A172 (cell line): ENCODE measurements at regions not wholly inside any gene's neighbourhood (a gene's known extent, or its start where the extent isn't known, plus 50 kb on each side); places are given as distances from the start of the nearest gene placed in this dataset.
A peak's percentile ranks its signal among the peaks of the same experiment; 100 is the strongest.
"Not testable (repeated sequence)": the region's sequence is repeated elsewhere in the genome, so short reads cannot be mapped to it uniquely, and the experiment has no call there.

Experiments used
- DNase-seq: peaks from one replicate; pipeline ENCODE4 v3.0.0-alpha.2; 2015; ENCODE audit warnings: low spot score

DNA sequence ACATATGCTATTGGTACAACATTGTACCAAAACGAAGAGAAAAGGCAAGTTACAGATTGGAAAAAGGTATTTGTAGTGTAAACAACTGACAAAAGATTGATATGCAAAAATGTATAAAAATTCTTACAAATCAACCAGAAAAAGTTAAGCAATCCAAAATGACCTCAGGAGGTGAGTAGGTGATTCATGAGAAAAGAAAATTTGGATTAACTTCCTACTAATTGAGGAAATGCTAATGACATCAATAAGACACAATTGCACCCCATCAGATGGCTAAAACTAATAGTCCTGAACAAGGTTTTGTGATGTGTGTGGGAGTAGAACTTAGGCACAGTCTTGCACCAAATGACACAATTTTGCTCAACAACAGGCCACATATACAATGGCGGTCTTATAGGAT, 129.3 kb downstream of the COPS8 start:
- no peak for DNase-seq

DNA sequence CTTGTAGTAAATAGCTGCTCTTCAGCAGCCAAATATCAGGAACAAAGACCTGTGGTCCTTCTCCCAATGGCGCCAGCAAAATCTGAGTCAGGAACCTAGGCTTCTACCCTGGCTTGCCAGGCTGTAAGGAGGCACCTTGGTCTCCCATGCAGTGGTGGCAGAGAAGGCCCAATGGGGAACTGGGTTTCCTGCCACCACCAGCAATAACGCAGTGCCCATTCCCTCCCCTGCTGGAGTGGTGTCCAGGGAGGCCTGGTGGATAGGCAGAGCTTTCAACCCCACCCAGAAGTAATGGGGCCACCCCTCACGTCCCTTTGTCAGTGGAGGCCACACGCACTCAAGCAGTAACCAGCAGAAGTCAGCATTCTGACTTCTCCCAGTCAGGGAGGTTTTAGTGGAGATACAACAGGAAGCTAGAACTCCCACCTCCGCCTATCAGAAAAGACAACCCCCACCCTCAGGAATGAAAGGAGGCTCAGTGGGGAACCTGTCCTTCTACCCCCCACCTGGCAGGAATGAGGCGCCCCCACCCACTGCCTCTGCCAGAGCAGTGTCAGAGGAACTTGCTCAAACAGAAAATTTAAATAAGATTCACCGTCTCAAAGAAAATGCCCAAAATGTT, 132.4 kb downstream of the COPS8 start:
- peak; percentile 57 for DNase-seq

DNA sequence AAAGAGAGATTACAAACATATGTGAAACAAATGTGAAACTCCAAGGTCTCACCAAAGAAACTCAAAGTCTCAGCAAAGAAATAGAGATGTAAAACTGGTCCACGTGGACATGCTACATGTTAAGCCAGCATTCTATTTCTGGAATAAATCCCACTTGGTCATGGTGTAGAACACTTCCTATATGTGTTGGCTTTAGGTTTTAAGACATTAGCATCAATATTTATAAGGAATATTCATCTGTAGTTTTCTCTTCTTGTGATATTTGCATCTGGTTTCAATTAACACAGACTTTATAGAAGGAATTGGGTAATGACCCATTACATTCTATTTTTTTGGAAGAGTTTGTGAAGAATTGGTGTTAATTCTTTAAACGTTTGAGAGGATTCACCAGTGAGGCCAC, 133.1 kb downstream of the COPS8 start:
- no peak for DNase-seq

DNA sequence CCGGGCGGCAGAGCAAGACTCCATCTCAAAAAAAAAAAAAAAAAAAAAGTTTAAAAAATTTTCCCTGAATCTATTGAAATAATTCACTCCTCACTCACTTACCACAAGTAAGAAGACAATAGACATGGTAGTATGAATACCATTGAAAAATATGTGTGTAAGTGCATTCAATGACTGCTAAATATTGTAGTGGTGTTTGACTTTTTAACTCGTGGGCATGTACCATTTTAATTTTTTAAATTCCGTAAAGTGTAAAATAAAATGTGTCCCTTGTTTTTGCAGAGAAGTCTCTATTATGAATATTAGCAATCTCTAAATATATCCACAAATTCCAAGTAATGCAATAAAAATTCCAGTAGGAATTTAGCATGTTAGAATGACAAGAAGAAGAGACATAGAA, 134.1 kb downstream of the COPS8 start:
- no peak for DNase-seq

DNA sequence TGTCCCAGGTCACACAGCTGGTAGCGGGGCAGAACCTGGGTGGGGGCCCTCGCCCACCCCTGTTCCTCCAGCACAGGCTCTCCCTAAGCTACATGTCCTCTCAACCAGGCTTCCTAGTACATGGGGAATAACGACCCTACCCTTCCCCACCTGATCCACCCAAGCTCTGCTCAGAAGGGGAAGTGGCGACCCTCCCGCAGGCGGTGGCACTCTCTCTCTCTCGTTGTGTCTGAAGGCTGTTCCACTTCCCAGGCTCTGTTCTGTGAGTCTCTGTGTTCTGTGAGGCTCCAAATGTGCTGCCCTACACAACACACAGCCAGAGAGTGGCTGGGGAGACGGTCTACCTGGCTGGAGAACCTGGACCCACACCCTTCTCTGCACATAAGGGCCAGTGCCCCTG, 135.8 kb downstream of the COPS8 start:
- DNase-seq, result no peak

DNA sequence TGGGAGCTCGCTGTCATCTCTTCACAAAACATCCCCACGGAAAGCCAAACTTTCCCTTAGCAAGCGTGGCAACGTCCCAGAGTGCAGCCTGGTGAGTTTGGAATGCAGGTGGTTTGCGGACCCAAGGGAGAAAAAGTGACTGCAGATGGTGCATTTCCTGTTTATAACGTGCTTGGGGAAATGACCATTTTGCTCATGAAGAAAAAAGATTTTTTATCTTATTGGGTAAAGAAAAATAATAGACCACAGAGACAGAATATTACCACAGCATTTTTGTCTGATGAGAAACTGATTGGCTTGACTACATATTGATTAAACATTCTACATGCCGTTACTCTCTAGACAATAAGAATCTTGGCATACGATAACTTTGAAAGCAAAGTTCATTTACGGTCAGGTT, 136.5 kb downstream of the COPS8 start:
- DNase-seq, result peak; percentile 85

DNA sequence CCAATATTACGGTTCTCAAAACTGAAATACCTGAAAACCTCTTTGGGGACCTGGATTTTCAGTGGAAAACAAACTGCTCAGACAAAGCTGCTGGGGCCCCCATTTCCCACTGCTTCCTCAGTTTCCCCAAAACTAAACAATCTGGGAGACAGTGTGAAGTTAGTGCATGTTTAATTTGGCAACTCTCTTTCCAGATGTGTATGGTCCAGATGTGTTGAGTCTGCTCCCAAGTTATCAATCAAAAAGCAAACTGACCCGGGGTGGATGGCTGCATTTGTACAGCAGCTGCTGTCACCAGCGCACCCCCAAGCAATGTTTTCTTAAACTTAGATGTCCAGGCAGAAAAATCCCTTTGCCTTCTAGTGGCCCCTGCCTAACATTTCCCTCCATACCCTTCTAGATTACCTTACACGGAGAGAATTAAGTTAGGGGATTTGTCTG, 136.9 kb downstream of the COPS8 start:
- DNase-seq, result no peak

DNA sequence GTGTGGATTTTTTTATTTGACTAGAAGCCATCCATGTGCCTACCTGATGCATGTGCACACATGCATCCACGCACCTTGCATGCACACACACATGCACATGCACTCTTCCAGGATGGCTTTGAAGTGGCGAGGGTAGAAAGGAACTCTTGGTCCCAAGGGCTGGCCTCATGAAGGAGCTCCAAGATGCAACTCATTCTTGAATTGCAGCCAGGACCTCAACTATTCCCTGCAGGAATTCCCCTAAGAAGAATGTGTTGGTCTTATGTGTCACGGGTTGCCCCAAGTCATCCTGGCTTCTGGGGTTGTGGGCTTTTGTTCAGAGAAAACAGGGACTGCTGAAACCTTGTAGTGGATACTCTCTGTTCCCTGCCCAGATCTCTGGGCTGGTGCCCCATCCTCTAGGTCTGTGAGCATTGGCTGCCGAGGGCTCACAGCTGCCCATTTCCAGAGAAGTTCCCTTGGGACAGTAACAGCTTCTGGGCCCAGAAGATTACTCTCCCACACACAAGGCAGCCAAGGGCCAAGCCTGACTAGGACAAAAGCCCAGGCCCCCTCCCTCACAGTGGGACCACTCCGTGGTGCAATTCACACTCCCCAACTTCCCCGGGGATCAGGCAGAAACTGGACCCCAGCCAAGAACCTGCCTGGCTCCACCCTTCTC, 137.6 kb downstream of the COPS8 start:
- DNase-seq, result peak; percentile 98

DNA sequence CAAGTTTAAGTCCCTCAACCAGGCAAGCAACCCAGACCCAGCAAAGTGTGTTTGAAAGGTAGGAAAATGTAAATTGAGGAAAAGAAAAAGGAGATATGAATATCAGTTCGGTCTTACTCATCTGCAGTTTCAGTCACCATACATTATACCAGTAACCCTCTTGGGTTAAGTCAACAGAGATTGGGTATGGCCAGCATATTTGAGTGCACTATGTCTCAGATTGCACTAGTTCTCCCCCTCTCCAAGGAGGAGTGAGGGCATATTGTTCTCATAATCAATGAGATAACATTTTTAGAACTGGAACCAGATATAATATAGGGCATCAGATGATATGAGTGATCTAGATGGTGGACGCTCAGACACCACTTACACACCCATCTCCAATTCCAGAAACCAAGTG, 141.5 kb downstream of the COPS8 start:
- DNase-seq, result no peak

DNA sequence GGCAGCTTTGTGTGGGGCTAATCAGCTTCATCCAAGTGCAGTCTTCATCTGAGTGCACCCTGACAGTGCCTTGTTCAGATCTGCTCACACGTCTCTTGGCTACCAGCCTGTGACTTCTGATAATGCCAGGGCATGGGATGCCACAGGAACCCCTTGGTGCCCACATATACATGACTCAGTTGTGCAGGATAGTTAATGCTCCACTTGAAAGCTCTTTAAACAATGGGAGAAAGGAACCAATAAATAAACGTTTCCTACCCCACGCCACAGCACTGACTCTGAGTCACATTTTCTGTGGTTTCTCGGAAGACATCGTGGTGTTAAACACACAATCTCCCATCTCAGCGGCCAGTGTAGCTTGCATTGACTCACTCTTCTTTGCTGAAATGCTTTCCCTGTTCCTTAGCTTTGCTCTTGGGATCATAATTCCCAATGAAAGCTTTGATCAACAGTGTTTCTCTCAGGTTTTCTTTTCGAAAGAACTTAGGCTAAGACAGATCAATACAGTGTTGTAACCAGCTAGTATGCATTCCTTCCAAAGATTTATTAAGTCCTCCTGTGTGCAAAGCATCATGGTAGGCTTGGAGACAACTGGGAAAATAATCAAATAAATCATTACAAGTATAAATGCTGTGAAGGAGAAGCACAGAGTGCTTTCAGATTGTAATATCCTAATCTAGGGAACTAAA, 142.0 kb downstream of the COPS8 start:
- DNase-seq, result peak; percentile 97

DNA sequence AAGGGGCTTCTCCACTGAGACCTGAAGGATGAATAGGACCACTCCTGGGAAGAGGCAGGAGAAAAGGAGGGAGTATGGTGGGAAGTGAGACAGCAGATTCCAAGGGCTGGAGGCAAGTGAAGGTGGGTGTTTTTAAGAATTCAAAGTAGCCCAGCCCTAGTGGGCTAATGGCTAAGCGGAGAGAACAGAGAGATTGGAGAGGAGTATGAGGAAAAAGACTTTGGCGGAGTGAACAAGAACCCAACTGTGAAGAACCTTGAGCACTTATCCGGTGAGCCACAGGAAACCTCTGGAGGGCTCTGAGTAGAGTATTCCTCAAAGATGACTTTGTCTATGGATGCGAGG, 142.6 kb downstream of the COPS8 start:
- no peak for DNase-seq

DNA sequence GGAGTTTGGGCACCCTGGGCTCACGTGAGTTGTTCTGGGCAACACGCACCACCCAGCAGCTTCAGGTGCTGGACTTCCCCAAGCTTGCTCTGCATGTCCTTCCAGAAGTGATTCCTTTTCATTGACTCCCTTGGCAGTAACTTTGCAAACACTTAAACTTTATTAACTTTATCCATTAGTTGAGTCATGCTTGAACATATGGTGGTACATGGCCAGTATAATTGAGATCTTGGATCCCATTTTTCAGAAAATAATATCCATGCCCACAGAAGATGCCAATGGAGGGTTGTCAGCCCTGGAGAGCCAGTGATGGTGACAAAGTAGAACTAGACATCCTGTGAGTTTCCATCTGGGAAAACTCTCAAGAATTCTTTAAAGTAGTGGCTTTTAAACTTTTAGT, 144.2 kb downstream of the COPS8 start:
- no peak for DNase-seq

DNA sequence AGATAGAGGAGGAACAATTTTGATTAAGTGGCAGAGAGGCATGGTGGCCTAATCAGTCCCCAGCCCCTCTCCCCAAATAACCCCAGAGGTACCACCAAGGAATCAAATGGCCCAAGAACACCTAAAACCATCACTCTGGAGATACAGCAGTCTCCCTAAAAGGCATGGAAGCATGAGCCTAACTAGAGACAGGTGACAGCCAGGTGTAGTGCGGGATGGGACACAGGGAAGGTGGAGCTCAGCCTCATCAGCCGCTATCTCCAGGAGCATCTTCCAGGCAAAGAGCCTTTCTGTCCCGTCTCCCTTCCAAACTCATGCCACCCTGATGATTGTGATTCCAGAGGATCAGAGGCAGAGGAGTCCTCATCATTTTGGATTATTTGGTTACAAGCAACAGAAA, 144.7 kb downstream of the COPS8 start:
- DNase-seq, result no peak

DNA sequence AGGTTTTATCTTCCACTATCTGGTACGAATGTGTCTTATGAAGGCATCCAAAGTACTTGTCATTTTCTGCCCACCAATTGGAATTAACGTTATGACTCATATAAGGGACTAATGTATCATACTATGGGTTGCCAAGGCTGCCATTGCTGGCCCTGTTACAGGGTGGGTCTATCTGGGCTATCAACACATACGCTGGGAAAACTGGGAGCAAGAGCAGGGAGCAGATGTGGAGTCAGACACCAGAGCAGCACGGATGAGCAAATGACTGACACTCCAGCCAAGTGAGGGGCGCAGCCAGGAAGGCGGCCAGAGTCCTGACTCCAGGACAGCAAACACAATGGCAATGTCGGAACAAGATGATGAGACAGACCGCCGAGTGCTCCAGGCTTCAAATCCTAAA, 145.9 kb downstream of the COPS8 start:
- DNase-seq, result no peak

DNA sequence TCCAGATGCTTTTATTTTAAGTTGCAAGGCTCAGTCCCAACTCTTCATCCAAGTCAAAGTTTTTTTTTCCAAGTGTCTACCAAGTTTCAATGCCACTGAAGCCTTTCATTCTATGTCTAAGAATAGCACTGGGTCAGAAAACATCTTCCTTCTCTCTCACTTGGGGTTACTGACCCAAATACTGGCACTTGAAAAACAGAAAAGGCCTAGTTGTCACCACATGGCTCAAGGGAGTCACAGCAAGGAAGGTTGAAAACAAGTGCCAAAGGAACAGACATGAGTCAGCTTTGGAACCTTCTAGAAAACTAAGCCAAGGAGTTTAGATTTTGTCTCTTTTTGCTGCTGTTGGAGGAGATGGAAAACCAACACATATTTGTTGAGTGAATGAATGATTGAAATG, 146.5 kb downstream of the COPS8 start:
- DNase-seq, result no peak

DNA sequence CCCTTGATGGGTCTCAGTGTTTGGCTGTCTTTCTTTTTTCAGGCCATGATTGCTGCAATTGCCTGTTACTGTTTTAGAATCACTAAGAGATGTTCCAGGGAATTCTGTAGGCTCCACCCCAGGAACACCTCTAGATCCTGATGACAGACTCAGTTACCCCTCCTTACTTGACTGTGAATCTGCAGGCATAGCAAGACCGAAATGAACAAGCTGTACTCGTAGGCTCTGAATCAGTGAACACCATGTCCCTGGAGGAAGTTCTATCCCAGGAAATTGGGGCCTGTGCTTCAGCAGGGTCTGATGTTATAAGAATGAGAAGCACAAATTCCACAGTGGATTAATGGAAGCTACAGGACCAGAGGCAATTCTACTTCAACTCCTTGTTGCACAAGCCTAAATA, 148.6 kb downstream of the COPS8 start:
- DNase-seq, result no peak

DNA sequence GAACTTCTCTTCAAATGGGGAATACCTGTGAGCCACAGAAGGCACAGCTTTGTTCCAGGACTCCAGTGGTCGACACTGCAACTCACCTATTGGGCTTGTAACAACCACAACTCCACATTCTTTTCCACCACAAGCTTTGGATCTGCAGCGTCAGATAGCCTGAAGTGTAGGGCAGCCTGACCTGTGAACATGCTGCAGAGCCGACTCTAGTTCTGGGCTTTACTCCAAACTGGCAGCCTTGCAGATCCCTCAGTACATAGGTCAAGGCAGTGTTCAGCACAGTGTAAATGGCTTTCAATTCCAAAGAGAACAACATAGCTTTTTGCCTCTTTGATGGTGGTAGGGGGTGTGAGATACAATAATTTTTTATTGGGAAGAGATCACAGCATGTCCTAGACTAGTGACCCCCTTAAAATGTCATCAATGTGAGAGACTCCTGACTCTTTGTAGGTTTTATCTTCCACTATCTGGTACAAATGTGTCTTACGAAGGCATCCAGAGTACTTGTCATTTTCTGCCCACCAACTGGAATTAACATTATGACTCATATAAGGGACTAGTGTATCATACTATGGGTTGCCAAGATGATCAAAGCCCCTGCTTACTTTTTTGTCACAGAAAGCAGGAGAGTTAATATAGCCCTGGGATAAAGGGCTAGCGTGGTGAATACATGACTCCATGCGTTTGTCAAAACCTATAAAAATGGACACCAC, 149.8 kb downstream of the COPS8 start:
- DNase-seq, result peak; percentile 78

DNA sequence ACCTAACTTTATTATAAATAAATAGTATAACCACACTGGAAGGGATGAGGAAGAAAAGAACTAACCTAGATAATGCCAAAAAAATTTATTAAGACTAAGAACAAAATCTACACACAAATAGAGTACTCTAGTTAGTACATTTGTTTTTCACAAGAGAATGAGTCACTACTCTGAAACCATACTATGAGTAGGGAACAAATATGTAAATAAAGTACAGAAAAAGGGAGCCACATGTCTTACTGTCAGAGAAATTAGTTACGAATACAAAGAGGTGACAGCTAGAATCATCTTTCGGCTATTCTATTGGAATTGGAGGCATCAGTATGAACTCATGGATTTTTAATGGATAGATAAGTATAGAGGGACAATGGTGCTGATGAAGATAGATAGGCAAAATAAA, 150.5 kb downstream of the COPS8 start:
- DNase-seq, result no peak

DNA sequence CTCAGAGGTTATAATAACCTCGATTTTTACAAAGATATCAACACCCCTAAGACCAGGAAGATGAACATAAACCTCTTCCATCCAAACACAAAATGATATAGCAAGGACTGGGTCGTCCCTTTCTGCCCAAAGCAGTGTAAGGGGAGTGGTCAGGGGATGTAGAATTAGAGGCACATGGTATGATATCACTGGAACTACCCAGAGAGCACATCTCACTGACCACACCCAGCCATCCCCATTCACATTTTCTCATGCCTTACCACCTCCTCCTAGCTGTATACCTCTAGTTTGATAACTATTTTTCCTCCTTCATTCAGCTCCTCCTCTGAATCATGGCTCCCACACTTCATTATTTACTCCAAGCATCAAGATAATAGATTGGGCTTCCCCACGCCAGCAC, 152.6 kb downstream of the COPS8 start:
- no peak for DNase-seq

DNA sequence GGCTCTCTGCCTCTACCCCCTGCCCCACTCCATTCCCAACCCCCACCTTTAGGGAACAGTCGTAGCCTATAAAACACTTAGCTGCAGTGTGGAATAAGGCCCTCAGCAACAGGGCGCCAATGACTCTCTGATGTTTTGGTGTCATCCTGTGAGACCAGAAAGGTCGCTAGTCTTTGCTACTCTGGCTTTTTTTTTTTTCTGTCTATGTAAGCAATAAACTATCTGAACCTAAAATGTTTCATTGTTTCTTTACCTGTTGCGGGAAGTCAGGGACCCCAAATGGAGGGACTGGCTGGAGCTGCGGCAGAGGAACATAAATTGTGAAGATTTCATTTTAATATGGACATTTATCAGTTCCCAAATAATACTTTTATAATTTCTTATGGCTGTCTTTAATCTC, 154.6 kb downstream of the COPS8 start:
- no peak for DNase-seq

DNA sequence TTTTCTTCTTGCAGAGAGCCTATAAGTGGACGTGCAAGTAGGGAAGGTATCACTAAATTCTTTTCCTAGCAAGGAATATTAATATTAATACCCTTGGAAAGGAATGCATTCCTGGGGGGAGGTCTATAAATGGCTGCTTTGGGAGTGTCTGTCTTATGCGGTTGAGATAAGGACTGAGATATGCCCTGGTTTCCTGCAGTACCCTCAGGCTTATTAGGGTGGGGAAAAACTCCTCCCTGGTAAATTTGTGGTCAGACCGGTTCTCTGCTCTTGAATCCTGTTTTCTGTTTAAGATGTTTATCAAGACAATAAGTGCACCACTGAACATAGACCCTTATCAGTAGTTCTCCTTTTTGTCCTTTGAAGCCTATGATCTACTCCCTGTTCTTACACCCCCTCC, 155.2 kb downstream of the COPS8 start:
- not testable (repeated sequence) for DNase-seq

DNA sequence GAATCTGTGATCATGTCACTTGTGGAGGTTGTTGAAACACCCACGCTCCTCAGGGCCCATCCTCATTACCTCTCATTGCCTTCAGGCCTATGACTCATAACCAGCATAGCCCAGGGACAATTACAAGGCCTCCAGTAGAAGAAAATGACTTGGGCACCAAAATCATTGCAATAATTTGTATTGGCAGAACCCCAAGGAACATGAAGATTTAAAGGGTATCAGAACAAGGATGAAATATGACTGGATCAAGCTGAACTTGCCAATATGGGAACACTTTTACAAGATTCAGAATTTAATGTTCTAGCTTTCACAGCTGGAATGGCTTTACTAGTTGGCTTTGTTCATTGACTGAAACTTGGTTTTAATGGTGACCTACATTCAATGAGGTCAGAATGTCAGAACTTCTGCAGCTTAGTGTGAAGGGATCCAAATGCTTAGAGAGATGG, 156.4 kb downstream of the COPS8 start:
- no peak for DNase-seq

DNA sequence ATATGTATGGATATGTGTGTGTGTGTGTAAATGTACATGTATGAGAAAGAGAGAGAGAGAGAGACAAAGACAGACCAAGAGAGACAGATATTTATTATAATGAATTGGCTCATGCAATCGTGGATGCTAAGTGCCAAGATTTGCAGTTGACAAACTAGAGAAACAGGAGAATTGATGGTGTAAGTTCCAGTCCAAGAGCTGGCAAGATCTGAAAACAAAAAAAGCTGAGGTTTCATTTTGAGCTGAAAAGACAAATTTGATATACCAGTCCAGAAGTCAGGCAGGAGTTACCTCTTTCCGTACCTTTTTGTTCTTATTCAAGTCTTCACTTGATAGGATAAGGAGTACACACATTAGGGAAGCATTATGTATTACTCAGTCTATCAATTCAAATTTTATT, 157.8 kb downstream of the COPS8 start:
- no peak for DNase-seq
